GM18858 (cell line): ENCODE measurements at regions not wholly inside any gene's neighbourhood (a gene's known extent, or its start where the extent isn't known, plus 50 kb on each side); places are given as distances from the start of the nearest gene placed in this dataset.
"Not testable (repeated sequence)": the region's sequence is repeated elsewhere in the genome, so short reads cannot be mapped to it uniquely, and the experiment has no call there.

ENCODE experiments used
- ATAC-seq: cut with Tn5 transposase; IDR thresholded peaks from one replicate; pipeline ENCODE4 v1.9.1; 2021; ENCODE audit not compliant: unreplicated experiment

DNA sequence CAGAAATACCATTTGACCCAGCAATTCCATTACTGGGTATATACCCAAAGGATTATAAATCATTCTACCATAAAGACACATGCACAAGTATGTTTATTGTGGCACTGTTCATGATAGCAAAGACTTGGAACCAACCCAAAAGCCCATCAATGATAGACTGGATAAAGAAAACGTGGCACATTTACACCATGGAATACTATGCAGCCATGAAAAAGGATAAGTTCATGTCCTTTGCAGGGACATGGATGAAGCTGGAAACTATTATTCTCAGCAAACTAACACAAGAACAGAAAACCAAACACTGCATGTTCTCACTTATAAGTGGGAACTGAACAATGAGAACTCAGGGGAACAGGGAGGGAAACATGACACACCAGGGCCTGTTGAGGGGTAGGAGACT is 1103.4 kb downstream of the TBL1XR1 start:
- ATAC-seq, result not testable (repeated sequence)

- no peak for ATAC-seq
Measured at GRCh38 chr3:176090727-176091126, 1106.6 kb downstream of the TBL1XR1 start.

DNA sequence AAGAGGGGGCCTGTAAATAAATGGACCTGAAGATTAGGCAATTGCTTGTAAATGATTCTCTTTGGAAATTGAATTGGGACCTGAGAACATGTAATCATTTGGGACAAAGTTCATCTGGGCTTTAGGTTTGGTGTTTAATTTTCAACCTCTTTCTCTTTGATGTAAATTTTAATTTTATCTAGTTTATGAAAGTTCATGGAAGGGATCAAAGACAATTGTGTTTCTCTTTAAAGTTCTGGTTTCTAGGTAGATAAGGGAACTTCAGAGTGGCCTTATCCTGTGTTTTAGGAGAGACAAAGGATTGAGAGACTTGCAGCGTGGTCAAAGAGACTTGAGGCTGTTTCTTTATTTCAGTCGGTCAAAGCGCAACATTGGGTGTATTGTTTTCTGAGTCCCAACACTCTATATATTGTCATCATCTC is 1108.3 kb downstream of the TBL1XR1 start:
- no peak for ATAC-seq

DNA sequence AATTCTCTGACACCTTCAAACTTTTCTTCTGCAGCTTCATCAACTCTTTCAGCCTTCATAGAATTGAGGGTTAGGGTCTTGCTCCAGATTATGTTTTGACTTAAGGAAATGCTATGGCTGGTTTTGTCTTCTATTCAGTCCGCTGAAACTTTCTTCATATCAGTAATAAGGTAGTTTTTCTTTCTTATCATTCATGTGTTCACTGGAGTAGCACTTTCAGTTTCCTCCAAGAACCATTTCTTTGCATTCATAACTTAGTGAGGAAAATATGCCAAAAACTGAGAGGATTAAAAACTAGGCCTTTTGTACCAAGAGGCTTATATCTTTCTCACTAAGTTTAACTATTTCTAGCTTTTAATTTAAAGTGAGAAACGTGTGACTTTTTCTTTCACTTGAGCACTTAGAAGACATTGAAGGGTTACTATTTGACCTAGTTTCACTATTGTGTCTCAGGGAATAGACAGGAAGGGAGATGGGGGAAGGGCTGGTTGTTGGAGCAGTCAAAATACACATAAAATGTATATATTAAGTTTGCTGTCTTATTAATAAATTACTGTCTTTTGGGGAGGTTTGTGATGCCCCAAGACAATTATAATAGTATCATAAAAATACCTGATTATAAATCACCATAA is 1110.1 kb downstream of the TBL1XR1 start:
- ATAC-seq, result no peak

DNA sequence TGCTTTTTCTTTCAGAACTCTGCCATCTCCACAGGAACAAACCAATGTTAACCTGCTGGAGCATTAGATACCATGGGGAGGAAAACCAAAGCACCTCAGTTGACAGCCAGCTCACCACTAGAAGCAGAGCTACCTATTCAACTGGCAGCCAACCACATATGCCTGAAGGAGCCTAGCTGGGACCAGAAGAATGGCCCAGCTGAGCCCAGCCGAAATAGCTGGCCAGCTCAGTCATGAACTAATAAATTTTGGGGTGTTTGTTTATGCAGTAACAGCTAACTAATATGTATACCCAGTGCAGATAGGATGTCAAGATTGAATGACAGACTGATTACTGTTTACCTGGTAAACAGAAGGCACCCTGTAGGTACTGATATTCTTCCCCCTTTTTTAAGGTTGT is 1117.5 kb downstream of the TBL1XR1 start:
- ATAC-seq, result no peak

GRCh38 chr3:176078906-176079305 is 1118.4 kb downstream of the TBL1XR1 start:
- ATAC-seq, result no peak

DNA sequence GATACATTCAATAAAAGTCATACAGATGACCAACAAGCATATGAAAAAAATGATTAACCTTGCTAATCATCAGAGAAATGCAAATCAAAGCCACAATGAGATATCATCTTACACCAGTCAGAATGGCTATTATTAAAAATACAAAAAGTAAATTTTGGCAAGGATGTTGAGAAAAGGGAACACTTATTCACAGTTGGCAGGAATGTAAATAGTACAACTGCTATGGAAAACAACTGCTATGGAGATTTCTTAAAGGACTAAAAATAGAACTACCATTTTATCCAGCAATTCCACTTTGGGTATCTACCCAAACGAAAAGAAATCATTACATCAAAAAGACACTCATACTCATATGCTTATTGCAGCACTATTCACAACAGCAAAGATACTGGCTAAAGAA is 1121.8 kb downstream of the TBL1XR1 start:
- ATAC-seq, result no peak

- ATAC-seq, result no peak
Measured at GRCh38 chr3:176075046-176075445, 1122.2 kb downstream of the TBL1XR1 start.

GRCh38 chr3:176074096-176074495 is 1123.2 kb downstream of the TBL1XR1 start:
- no peak for ATAC-seq

- ATAC-seq, result no peak
Measured at GRCh38 chr3:176071943-176072342, 1125.3 kb downstream of the TBL1XR1 start.

- no peak for ATAC-seq
Measured at GRCh38 chr3:176068750-176069149, 1128.5 kb downstream of the TBL1XR1 start.

DNA sequence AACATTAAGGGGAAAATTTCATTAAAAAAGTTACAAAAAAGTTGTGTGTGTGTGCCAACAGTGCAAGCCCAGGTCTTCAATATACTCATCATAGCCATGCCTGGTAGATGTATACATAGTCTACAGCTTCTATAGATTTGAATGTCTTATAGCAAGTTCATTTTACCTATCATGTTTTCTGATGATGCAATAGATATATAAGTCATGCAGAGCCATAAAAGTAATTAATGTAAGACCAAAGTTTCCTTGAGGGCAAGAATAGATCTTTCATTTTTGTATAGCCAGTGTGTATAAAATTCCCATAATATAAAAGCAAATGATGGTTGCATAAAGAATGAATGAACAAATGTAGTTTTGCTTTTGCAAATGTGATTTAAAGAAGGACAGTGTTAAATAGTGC is 1138.4 kb downstream of the TBL1XR1 start:
- no peak for ATAC-seq

DNA sequence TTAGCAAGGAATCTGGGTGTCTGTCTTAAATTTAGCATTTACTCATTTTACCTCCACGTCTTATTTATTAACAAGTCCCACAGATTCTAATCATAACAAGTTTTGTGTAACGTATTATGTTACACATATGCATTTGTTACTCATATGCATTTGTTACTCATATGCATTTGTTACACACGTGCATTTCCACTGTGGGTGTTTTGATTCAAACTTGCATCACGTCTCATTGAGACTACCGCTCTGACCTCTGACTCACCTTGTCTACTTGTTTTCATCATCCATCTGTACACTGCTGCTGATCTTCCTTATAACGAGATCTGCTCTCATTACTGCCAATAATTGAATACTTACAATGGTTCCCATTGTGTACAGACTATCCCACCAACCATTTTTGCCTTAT is 1141.4 kb downstream of the TBL1XR1 start:
- no peak for ATAC-seq

GRCh38 chr3:176051766-176052165 is 1145.5 kb downstream of the TBL1XR1 start:
- no peak for ATAC-seq

DNA sequence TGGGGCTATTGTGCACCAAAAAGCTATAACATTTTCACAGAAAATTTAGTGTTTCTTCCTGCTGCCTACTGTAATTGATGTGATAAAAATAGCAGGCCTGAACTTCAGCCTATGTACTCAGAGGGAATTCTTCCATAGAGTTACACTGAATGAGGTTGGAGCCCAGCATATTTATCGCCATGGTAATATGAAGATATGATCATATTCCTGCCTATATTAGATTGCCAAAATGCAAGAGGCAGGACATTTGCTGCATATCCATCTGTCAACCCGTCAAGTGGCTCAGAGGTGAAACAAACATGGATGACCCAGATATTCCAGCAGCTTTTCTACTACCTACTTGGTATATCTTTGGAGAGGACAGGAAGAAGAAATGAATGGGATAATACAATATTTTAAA is 1150.6 kb downstream of the TBL1XR1 start:
- ATAC-seq, result no peak

DNA sequence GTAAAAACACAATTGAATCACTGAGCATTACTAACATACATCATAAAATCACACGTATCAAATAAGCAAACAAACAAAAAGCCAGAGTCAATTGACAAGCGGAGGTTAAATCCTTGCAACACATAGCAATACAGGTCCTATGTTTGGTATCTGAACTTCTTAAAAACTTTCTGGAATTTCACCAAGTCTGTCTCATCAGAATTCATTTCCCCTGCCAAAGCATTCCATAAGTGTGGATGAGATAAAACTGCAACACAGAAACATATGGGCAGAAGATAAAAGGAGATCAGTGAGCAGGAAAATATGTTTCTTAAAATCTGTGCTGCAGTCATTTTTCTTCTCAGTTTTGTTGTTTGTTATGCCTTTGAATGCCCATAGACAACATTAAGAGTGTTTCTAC is 1155.5 kb downstream of the TBL1XR1 start:
- ATAC-seq, result no peak

DNA sequence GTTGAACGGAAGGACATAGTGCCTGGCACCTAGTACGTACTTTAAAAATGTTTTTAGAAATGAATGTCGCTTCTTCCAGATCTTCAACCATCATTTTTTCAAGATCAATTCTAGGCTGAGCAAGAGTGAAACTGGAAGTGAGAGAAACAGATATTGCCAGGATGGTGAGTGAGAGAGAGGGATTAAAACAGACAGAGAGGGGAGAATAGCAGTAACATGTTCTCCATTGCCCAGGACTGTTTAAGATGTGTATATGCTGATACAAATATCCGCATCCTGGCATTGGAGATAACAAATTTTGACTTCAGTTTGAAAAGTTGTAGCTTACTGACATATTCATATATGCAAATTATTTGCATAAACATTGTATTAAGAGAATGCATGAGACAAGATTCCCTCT is 1156.1 kb downstream of the TBL1XR1 start:
- ATAC-seq, result no peak

DNA sequence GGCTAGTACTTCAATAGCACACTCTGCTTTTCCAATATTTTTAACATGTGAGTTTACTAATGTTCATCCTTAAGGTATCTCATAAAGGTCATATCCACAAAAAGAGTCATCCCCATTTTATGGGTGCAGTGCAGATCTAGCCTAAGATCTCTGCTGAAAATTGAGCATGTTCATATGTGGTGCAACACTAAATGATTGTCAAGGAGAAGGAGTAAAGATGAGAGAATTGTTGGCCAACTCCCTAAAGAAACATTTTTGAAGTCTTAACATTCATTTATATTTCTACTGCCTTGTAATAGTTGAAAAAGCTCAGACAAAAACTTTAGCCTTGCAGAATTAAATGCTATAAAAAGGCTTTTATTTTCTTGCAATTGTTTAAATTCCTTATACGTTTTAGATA is 1159.6 kb downstream of the TBL1XR1 start:
- no peak for ATAC-seq

GRCh38 chr3:176032043-176032442 is 1165.2 kb downstream of the TBL1XR1 start:
- no peak for ATAC-seq

DNA sequence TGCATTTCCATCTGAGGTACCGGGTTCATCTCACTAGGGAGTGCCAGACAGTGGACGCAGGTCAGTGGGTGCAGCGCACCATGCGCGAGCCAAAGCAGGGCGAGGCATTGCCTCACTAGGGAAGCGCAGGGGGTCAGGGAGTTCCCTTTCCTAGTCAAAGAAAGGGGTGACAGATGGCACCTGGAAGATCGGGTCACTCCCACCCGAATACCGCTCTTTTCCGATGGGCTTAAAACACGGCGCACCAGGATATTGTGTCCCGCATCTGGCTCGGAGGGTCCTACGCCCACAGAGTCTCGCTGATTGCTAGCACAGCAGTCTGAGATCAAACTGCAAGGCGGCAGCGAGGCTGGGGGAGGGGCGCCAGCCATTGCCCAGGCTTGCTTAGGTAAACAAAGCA is 1157.1 kb downstream of the NAALADL2 start:
- not testable (repeated sequence) for ATAC-seq

DNA sequence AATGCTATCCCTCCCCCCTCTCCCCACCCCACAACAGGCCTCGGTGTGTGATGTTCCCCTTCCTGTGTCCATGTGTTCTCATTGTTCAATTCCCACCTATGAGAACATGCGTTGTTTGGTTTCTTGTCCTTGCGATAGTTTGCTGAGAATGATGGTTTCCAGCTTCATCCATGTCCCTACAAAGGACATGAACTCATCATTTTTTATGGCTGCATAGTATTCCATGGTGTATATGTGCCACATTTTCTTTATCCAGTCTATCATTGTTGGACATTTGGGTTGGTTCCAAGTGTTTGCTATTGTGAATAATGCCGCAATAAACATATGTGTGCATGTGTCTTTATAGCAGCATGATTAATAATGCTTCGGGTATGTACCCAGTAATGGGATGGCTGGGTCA is 1156.1 kb downstream of the NAALADL2 start:
- ATAC-seq, result not testable (repeated sequence)

DNA sequence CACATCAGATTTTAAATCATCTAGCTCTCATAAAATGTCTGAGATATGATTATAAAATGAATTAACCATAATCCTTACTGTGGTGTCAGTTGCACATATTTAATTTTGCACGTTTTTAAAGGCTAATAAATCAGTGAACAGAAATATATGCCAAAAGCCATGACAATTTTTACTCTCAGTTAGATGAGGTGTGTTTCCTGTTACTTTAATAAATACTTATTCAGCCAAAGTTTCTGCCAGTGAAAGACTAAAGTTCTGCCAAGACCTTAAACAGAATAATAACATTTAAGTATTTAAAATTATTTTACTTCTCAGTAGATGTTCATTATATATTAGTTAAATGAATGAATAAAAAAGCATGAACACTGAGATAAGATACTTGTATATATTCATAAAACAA is 1150.1 kb downstream of the NAALADL2 start:
- no peak for ATAC-seq

GRCh38 chr3:176005564-176005963 is 1146.4 kb downstream of the NAALADL2 start:
- no peak for ATAC-seq
